ENCODE measurements at regions not wholly inside any gene's neighbourhood (a gene's known extent, or its start where the extent isn't known, plus 50 kb on each side); places are given as distances from the start of the nearest gene placed in this dataset.
"Not testable (repeated sequence)": the region's sequence is repeated elsewhere in the genome, so short reads cannot be mapped to it uniquely, and the experiment has no call there.

DNA sequence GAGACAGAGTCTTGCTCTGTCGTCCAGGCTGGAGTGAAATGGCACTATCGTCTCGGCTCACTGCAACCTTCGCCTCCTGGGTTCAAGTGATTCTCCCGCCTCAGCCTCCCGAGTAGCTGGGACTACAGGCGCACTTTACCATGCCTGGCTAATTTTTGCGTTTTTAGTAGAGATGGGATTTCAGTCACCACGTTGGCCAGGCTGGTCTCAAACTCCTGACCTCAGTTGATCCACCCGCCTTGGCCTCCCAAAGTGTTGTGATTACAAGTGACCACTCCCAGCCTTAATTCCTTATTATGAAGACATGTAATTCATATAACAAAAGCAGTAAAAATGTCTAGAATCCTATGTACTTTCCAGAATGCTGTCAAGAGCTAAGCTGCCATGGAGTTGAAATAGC, 434.5 kb upstream of the ZNG1F start:
- DNase-seq (ENCODE audit: low read depth, low spot score) = not testable (repeated sequence)

GRCh38 chr9:41619254-41619653, 430.1 kb upstream of the ZNG1F start:
- not testable (repeated sequence) for DNase-seq (ENCODE audit: low read depth, low spot score)

DNA sequence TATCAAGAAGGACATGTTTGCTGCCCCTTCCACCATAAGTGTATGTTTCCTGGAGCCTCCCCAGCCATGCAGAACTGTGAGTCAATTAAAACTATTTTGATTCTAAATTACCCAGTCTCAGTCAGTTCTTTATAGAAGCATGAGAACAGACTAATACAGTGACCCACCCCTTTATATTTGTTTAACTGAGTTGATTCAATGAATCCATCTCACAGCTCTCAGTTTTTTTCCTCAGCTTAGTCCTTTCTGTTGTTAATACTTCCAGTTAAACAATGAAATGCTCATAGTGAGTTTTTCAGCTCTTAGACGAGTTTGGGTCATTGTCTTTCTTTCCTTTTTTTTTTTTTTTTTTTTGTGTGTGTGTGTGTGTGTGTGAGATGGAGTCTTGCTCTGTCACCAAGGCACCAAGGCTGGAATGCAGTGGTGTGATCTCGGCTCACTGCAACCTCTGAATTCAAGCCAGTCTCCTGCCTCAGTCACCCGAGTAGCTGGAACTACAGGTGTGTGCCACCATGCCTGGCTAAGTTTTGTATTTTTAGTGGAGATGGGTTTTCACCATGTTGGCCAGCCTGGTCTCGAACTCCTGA, 417.9 kb upstream of the ZNG1F start:
- DNase-seq (ENCODE audit: low read depth, low spot score) = not testable (repeated sequence)

DNA sequence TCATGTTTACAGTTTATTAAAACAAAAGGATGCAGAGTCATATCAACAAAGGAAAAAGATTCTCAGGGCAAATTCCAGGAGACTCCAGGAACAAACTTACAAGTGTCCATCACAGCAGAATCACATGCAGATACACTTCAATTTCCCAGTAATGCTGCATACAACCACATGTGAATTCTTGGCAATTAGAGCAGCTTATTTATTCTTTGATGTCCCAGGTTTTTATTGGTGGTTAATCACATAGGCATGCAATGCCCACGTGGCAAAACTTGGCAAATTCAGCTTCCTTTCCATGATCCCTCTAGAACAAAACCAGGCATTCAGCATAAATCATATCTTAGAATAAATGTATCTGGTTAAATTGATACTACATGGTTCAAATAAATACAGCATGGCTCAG, 376.5 kb upstream of the ZNG1F start:
- not testable (repeated sequence) for DNase-seq (ENCODE audit: low read depth, low spot score)
